Stimulated activated CD8-positive, alpha-beta memory T cell treated with anti-CD3 and anti-CD28 coated beads, Interleukin-15, amount 100 ng/mL, for 24 hours (primary cell): ENCODE measurements at regions not wholly inside any gene's neighbourhood (a gene's known extent, or its start where the extent isn't known, plus 50 kb on each side); places are given as distances from the start of the nearest gene placed in this dataset.
"Not testable (repeated sequence)": the region's sequence is repeated elsewhere in the genome, so short reads cannot be mapped to it uniquely, and the experiment has no call there.

ENCODE experiments used
- DNase-seq: peaks from one replicate; pipeline ENCODE4 v3.0.0-alpha.2; 2020; ENCODE audit warnings: low read depth

DNA sequence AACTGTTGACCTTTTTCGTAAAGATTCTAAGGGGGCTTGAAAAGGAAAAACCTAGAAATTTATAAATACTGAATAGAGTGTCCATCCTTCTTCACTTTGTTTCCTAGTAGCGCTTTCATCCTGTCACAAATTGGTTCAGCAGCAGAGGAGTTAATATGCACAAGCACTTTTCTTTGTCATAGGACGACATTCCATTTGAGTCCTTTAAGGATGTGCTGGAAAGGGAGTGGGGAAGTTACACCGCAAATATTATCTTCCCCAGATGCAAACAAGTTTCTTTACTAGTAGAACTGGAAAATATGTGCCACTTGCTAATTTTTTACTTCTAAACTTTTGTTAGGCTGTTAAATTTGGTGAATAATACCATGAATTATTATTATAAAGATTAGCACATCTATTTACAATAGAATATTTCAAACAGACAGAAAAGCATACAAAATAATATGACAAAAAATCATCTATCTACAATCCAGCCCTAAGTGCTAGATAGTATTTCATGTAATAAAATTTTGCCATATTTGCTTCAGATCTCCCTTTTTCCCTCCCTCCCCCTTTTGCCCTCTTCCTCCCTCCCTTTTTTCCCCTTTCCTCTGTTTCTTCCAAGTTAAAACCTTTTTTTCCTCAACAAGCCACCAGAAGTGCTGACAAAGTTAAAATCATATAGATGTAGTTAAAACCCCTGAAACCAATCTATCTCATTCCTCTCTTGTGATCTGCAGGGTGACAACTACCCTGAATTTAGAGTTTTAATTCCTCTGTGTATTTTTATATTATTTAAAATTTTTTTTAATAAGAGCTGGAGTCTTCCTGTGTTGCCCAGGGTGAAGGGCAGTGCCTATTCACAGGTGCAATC is 50.5 kb upstream of the MAP4K3 start:
- DNase-seq: no peak

DNA sequence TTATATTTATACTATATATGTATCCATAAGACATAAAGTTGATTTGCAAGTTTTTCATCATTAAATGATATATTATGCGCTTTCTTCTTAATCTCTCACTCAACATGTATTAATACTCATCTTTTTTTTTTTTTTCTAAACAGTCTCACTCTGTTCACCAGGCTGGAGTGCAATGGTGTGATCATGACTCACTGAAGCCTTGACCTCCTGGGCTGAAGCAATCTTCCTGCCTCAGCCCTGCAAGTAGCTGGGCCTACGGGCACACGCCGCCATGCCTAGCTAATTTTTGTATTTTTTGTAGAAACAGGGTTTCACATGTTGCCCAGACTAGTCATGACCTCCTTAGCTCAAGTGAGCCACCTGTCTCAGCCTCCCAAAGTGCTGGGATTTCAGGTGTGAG is 51.4 kb upstream of the MAP4K3 start:
- no peak for DNase-seq

DNA sequence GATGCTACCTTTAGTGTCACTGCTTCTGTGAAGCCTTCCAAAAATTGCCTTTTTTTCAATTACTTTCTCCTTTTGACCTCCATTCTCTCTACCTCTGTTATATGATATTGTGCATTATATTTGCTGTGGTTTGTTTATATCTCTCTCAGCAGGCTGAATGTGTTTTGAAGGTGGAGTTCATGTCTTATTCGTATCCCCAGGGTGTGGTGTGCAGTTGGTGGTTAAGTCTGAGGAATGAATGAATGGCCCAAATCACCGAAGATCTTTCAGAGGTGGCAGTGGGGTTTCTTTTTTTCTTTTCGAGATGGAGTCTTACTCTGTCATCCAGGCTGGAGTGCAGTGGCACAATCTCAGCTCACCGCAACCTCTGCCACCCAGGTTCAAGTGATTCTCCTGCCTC is 53.5 kb upstream of the MAP4K3 start:
- DNase-seq: no peak

DNA sequence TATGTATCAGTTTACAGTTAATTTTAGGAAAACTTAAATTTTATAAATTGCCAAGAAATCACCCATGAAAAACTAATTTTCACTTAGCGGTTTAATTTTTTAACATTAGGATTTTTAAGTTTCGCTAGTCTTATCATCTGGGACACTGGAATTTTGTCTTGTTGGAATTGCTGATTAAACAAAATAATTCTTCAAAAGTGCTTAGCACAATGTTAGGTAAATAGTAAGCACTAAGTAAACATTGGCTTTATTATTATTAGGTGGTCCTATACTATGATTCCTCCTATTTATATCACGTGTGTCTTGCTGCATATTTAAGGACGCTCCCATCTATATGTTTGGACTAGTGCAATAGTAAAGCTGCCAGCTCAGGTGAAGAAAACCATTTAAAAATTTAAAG is 54.6 kb upstream of the MAP4K3 start:
- DNase-seq: no peak

DNA sequence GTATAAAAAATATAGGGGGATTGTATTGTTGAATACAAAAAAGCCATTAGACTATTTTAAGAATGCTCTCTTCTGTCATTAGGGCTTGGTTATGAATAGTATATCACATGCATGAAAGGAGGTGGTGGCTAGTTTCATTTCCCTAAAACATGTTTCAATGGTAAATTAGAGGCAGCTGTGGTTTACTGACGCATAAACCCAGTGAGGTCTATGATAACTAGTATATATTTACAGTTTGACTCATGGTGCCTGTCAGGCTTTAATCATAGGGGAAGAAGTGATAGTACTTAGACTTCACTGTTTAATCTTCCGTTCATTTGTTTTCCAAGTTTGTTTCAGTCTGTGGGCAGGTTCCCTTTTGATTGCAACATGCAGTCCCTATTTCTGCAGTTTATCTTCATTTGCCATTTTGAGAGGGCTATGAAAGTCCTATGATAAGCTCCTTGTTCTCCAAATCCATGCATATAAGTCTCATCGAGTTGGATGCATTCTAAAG is 55.1 kb upstream of the MAP4K3 start:
- no peak for DNase-seq

DNA sequence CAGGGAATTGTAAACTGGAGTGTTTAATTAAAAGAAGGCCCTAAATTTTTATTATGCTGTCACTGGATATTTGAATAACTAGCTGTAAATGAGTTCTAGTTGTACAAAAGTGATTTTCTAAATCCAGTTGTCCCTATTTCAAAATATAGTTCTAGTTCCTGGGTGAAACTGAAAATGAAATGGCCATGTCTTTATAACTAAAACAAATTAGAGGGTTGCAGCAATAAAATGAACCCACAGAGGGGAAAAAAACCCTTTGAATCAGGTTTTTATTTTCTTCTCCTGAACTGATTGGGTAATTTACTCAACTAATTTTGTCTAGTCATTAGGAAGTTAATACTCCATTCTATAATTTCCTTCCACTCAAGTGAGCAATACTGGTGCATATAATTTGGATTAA is 55.6 kb upstream of the MAP4K3 start:
- no peak for DNase-seq

DNA sequence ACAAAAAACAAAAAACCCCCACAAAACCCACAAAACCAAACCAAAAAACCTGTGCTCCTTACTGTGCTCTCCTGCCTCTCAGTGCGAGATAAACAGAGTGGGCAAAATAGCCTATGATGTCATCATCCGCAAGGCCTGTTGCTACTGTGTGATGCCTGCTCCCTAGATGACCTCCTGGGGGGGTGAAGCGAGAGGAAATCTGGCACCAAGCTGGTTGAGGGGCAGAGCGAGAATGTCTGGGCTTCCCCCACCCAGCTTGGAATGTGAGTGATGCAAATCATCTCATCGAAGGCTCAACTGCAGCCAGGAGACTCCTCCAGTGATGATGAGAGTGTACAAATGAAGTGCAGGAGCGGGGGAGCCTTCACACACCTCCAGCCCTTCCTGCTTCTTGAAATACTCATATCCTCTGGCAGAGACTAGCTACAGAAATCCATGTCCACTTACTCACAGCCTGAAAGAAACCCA is 57.7 kb upstream of the MAP4K3 start:
- DNase-seq: no peak

DNA sequence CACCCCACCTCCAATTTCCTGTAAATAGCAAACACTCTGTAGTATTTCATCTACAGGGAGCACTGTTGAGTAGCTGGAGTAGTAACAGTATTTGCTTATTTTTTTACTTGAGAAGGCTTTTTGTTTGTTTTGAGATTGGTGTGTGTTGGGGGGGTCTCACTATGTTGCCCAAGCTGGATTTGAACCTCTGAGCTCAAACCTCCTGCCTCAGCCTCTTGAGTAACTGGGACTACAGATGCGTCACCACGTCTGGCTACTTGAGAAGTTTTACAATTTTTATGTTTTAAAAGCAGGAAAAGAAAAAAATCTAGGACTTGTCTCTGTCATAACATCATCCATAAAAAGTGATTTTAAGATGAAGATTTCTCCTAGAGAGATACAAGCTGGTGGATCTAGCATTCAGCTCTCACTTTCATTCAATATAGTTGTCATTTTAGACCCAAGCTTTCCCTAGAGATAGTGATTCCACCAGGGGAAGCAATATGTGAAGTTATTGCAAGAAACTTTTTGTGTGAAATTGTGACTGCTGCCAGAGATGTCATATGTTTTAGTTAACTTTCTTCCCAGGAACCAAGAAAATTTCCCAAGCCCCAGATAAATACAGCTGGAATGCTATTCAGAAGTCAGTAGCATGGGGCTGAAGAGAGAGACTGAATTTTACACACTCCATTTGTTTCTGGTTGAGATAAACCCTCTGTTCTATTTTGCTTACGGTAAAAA is 60.2 kb upstream of the MAP4K3 start:
- DNase-seq: no peak

DNA sequence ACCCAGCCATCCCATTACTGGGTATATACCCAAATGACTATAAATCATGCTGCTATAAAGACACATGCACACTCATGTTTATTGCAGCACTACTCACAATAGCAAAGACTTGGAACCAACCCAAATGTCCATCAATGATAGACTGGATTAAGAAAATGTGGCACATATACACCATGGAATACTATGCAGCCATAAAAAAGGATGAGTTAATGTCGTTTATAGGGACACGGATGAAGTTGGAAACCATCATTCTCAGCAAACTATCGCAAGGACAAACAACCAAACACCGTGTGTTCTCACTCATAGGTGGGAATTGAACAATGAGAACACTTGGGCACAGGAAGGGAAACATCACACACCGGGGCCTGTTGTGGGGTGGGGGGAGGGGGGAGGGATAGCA is 61.1 kb upstream of the MAP4K3 start:
- not testable (repeated sequence) for DNase-seq

DNA sequence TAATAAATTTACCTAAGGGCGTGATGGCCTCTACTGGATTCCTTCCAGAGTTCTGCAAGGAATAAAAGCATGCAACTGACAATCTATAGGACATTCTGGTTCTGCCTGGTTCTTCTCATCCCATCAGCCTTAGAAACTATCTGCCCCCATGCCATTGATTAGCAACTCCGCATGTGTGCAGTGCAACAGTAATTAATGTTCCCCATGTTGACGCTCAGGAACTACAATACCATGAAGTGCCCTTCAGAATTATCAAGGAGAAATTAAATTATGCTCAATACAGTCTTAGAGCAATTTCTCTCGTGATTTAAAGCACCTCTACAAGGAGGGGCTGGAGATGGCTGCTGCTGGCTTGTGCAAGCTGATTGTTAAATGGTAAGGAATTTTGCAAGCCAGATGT is 61.7 kb upstream of the MAP4K3 start:
- DNase-seq: no peak

DNA sequence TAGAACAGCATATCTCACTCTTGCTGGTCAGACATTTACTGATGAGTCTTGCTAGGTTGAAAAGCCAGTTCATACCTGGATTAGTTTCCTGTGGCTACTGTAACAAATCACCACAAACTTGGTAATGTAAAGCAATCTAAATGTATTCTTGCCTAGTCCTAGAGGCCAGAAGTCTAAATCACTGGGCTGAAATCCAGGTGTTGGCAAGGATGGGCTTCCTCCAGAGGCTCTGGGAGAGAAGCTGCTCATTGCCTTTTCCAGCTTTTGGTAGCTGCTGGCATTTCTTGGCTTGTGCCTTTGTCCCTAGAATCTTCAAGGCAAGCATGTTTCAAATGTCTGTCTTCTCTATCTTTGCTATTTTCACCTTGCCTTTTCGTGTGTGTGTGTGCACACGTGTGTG is 62.3 kb upstream of the MAP4K3 start:
- DNase-seq: no peak

DNA sequence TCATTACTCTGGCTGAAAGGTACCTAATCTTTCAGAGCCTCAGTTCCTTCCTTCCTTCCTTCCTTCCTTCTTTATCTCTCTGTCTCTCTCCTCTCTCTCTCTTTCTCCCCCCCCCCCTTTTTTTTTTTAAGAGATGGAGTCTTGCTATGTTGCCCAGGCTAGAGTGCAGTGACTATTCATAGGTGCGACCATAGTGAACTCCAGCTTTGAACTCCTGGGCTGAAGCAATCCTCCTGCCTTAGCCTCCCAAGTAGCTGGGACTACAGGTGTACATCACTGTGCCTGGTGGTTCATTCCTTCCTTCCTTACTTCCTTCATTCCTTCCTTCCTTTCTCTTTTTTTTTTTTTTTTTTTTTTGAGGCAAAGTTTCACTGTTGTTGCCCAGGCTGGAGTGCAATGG is 64.3 kb upstream of the MAP4K3 start:
- no peak for DNase-seq

DNA sequence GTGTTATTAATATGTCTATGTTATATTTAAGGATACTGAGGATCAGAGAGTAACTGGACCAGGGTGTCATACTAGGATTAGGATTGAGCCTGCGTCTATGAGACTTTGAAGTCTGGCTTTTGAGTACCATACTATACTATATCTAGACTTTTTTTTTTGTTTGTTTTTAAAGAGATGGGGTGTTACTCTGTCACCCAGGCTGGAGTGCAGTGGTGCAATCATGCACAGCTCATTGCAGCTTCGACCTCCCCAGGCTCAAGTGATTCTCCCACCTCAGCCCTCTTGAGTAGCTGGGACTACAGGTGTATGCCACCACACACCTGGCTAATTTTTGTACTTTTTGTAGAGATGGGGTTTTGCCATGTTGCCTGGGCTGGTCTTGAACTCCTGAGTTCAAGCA is 66.2 kb upstream of the MAP4K3 start:
- DNase-seq: no peak

DNA sequence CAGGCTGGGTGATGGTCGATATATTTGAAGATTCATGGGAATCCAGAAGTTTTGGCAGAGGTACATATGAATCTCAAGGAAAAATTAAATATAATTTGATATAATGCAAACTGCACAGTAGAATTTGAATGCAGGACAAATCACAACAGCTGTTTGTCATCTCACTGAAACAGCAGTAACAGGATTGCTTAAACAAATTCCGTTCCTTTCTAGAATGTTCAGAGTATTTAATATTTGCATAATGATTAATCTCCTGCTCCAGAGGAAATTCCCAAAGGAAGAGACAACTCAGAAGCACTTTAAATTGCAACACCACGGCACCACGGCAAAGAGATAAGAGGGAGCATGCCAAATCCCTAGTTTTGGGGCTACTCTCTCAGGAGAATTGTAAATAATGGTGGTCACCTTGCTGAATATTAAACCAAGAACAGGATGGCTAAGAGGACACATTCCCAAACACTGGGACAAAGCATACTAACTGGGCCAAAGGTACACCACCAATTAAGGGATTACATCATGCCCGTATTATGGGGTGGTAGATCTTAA is 67.8 kb upstream of the MAP4K3 start:
- no peak for DNase-seq

DNA sequence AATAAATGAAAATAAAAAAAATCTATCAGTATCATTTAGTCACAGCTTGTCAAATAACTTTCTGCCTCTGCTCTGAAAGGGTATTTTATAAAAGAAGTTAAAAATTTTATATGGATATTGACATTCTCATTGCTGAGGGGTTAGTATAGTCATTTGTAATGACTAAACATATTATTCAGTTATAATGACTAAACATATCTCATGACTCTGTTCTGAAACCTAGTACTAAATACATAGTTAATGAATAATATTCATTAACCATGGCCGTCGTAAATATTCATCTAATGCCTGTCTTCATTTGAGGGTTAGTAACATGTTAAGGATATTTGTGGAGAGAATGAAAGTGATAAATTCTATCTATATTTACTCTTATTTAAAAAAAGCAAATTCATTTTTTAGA is 69.1 kb upstream of the MAP4K3 start:
- no peak for DNase-seq

DNA sequence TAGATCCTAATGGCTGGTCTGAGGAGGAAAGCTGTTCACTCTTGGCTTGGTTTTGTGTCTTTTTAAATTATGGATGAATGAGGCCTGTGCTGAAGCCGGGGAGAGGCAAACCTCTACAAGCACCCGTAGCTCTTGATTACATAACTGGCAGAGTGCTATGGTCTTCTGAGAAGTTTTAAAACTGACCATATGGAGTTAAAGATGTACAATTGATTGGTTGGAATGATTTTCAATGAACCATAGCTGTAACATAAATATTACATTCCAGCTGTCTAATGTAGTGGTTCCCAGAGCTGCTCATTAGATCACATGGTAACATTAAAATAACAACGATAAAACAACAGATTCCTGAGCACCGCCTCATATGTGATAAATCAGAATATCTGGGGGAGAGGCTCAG is 71.1 kb upstream of the MAP4K3 start:
- DNase-seq: no peak

DNA sequence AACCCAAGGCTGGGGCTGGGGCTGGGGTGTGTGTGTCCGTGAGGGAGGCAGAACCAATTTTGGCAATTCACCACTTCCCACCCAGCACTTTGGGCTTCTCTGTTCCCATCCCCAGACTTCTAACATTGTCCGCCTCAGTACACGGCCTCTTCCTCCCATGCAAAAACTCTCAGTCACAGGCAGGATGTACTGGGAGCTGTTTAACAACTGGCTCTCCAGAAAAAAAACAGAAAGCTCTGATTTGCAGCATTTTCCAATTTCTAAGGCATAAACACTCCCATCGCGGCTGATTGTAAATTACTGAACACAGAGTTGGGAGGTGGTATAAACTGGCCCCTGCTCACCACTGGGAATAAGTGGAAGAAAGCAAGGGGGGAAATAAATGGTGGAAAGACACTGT is 73.1 kb upstream of the MAP4K3 start:
- DNase-seq: no peak

DNA sequence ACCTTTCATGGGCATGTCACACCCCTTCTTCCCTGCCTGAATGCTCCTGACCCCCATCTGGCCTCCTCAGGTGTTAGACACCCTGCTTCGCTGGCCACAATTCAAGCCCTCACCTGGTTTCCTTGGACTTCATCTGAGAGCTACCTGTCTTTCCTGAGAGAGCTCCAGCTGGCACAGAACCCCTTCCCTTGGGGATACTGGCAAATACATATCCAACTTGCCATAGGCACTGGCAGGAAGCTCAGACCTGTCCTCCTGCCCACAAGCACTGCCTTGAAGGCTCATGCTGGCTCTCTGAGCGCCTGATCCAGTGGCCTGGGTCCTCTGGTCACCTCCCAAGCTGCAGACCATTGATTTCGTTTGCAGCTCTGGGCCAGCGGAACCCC is 74.1 kb upstream of the MAP4K3 start:
- DNase-seq: no peak

DNA sequence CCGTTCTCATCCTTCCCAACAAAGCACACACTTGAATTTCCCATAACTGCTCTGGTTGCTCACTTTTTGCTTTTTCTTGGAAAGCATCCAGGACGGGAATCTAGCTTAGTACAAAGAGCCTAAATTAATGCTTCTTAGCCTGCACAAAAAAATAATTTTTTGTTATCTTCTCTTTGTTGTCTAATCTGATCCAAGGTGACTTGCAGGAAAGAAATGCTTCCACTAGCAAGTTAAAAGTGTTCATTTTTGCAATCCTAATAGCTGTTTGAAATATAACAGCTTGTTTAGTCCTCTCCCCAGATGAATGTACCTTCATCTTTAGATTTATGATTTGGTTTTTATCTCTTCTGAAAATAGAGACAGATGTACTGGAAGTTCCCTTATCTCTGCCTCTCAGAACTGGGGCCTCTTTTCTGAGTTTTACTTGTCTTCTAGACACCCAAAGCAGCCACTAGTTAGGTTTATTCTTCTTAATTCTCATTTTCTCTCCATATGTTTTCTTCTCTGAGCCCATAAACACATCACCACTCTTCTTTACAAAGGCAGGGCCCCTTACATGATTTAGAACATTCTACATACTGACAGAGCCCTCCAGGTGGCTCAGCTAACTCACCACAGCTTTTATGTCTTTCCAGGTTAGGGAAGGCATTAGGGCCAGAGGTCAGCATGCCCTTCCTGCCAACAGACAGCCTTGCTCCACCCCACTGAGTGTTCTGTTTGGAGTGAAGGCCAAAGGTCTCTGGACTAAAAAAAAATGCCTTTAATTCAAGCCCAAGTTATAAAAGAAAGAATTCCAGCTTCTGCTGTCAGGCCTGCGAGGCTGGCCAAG is 74.7 kb upstream of the MAP4K3 start:
- no peak for DNase-seq

DNA sequence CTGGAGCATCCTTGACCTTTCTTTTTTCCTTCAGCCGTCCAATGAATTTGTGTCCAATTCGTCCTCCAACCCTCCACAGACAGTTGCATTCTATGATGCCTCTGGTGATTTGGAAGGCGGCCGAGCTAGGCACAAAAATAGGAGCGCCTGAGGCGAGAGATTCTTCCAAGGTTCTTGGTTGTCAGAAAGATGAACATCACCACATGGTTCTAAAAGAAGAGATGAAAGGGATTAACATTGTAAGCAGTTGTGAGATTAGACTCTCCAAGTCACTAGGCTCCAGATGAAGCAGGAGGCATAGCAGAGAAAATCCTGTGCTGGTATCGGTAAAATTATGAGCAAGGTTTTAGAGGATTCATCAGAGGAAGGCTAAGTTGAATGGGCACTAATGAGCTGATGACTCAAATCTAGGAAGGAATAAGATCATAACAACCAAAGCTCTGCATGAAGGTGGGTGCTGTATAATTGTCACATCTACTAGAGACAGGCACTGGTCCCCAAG is 75.4 kb upstream of the MAP4K3 start:
- DNase-seq: no peak

DNA sequence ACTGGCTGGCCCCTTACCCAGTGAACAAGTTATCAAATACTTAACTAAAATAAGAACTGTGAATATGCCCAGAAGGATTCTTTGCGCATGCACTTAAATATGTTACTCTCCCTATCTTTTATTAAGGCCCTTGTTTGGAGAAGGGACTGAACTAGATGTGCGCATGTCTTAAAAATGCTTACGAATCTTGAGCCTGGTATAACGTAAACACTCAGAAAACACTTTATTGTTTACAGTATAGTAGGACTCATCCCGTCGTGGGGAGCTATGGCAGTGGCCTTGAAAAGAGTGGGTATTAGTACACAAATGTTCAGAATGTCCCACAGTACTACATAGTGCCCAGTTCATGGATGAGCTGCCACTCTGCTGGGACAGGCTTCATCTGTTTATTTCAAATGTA is 75.9 kb upstream of the MAP4K3 start:
- DNase-seq: no peak

DNA sequence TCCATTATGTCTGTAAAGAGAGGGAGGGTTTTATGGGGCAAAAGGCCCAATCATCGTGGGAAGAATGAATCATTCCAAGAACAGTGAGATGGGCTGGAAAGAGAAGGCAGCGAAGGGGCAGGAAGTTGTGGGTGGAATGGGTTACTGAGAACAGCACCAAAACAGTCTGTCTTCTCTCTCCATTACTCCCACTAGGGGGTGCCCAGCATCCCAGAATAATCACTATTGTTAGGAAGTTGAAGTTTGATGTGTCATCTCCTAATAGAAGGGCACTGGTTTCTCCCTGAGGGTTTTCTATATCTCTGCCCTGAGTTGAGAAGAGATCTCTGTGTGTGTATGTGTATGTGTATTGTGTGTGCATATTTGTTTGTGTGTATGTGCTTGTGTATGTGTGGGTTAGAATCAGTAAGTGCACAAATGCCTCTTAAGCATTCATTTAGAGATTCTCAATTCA is 76.6 kb upstream of the MAP4K3 start:
- DNase-seq: peak; percentile 13
